Activated naive CD8-positive, alpha-beta T cell treated with anti-CD3 and anti-CD28 coated beads for 36 hours (primary cell): ENCODE measurements at regions not wholly inside any gene's neighbourhood (a gene's known extent, or its start where the extent isn't known, plus 50 kb on each side); places are given as distances from the start of the nearest gene placed in this dataset.

ENCODE experiments used
- DNase-seq: peaks from one replicate; pipeline ENCODE4 v3.0.0; 2021
- H3K27ac Mint-ChIP-seq: one replicate; pipeline ENCODE4 v1.8.0; 2022; ENCODE audit warnings: mild to moderate bottlenecking, moderate library complexity, mixed read lengths
- H3K27me3 Mint-ChIP-seq: one replicate; pipeline ENCODE4 v1.8.0; 2022; ENCODE audit warnings: mild to moderate bottlenecking, mixed read lengths
- H3K36me3 Mint-ChIP-seq: one replicate; pipeline ENCODE4 v1.8.0; 2021; ENCODE audit warnings: mild to moderate bottlenecking, mixed read lengths
- H3K4me1 Mint-ChIP-seq: one replicate; pipeline ENCODE4 v1.8.0; 2021; ENCODE audit warnings: mixed read lengths
- H3K4me3 Mint-ChIP-seq: one replicate; pipeline ENCODE4 v1.8.0; 2022; ENCODE audit warnings: mild to moderate bottlenecking, moderate library complexity, mixed read lengths
- H3K9me3 Mint-ChIP-seq: one replicate; pipeline ENCODE4 v1.8.0; 2022; ENCODE audit warnings: mixed read lengths

- no peak overlapping the region for H3K27ac Mint-ChIP-seq
- H3K4me3 Mint-ChIP-seq, result no peak overlapping the region
- H3K27me3 Mint-ChIP-seq, result no peaks in the 10 kb centered on the region
- H3K9me3 Mint-ChIP-seq, result no peaks in the 10 kb centered on the region
- H3K36me3 Mint-ChIP-seq, result no peaks in the 10 kb centered on the region
- no peaks in the 10 kb centered on the region for H3K4me1 Mint-ChIP-seq
- no peak for DNase-seq
Observed at GRCh38 chr17:70863436-70864248, 694.3 kb downstream of the KCNJ2 start.

GRCh38 chr17:70865993-70866804 is 696.9 kb downstream of the KCNJ2 start:
- Mint-ChIP-seq H3K27ac (no peak overlapping the region), H3K4me3 (no peak overlapping the region), H3K36me3 (no peaks in the 10 kb centered on the region), H3K4me1 (no peaks in the 10 kb centered on the region), H3K27me3 (no peaks in the 10 kb centered on the region), H3K9me3 (no peaks in the 10 kb centered on the region)
- DNase-seq, result no peak

GRCh38 chr17:70868149-70868548 is 698.8 kb downstream of the KCNJ2 start:
- Mint-ChIP-seq H3K9me3 (peaks cover 3% of the 10 kb centered on the region), H3K27me3 (no peaks in the 10 kb centered on the region), H3K36me3 (no peaks in the 10 kb centered on the region), H3K27ac (no peak overlapping the region), H3K4me3 (no peak overlapping the region), H3K4me1 (no peaks in the 10 kb centered on the region)
- DNase-seq, result no peak

DNA sequence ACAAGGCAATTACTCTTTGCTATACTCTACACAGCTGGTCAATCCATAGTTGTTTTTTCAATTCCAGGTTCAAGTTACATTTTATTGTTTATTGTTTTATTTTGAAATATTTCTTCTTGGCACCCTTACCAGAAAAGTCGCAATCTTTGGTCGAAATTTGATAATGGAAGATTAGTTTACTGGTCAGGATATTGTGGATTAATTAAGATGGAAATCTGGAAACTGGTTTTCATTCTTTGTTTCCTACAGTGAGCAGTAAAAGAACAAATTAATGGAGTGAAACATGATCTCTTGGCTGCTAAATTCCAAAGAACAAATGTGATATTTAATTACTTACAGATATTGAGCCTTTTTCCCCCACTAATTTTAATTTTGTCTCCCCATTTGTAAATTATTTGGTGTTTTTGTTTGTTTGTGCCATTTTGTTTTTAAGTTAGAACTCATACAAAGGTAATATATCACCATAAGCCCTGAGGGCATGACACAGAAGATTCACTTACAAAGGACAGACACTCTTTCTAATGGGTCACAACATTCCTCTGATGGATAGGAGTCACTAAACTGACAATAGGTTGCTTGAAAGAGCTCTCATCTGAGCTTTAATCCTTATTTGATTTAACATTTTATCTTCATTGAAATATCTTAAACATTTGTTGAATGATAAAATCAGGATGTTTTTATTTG is 700.2 kb downstream of the KCNJ2 start:
- Mint-ChIP-seq H3K4me3 (no peak overlapping the region), H3K27ac (no peak overlapping the region), H3K27me3 (no peaks in the 10 kb centered on the region), H3K4me1 (no peaks in the 10 kb centered on the region), H3K36me3 (no peaks in the 10 kb centered on the region), H3K9me3 (peaks cover 3% of the 10 kb centered on the region)
- DNase-seq, result no peak

- Mint-ChIP-seq H3K4me3 (no peak overlapping the region), H3K27ac (no peak overlapping the region), H3K9me3 (peaks cover 3% of the 10 kb centered on the region), H3K36me3 (no peaks in the 10 kb centered on the region), H3K4me1 (no peaks in the 10 kb centered on the region), H3K27me3 (no peaks in the 10 kb centered on the region)
- DNase-seq, result no peak
Observed at GRCh38 chr17:70871180-70871818, 702.0 kb downstream of the KCNJ2 start.

DNA sequence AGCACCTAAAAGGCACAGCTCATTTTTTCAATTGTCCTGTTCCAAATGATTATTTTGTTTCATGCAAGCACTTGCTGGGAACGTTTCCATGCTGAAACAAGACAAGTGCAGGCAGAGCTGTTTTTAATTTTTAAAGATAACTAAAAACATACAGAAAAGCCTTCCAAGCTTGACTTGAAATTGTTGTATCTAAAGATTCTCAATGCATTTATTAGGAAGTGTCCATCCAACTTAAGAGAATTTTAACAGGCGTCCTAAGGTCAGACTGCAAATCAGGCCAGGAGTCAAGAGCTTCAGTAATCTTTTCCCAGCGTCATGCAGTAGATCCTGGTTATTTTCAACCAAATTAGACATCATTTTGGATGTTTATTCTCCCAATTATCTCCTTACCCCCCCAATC is 702.8 kb downstream of the KCNJ2 start:
- no peaks in the 10 kb centered on the region for H3K27me3 Mint-ChIP-seq
- no peak for DNase-seq
- peaks cover 3% of the 10 kb centered on the region for H3K9me3 Mint-ChIP-seq
- no peaks in the 10 kb centered on the region for H3K4me1 Mint-ChIP-seq
- no peak overlapping the region for H3K27ac Mint-ChIP-seq
- H3K4me3 Mint-ChIP-seq, result no peak overlapping the region
- H3K36me3 Mint-ChIP-seq, result no peaks in the 10 kb centered on the region

GRCh38 chr17:70875729-70876310 is 706.5 kb downstream of the KCNJ2 start:
- peaks cover 3% of the 10 kb centered on the region for H3K9me3 Mint-ChIP-seq
- DNase-seq, result no peak
- no peaks in the 10 kb centered on the region for H3K27me3 Mint-ChIP-seq
- no peaks in the 10 kb centered on the region for H3K4me1 Mint-ChIP-seq
- no peak overlapping the region for H3K27ac Mint-ChIP-seq
- no peaks in the 10 kb centered on the region for H3K36me3 Mint-ChIP-seq
- H3K4me3 Mint-ChIP-seq, result no peak overlapping the region

- no peak for DNase-seq
- Mint-ChIP-seq H3K36me3 (no peaks in the 10 kb centered on the region), H3K9me3 (peaks cover 5% of the 10 kb centered on the region), H3K4me1 (no peaks in the 10 kb centered on the region), H3K27me3 (no peaks in the 10 kb centered on the region), H3K27ac (no peak overlapping the region), H3K4me3 (no peak overlapping the region)
Observed at GRCh38 chr17:70878879-70879278, 709.5 kb downstream of the KCNJ2 start.

DNA sequence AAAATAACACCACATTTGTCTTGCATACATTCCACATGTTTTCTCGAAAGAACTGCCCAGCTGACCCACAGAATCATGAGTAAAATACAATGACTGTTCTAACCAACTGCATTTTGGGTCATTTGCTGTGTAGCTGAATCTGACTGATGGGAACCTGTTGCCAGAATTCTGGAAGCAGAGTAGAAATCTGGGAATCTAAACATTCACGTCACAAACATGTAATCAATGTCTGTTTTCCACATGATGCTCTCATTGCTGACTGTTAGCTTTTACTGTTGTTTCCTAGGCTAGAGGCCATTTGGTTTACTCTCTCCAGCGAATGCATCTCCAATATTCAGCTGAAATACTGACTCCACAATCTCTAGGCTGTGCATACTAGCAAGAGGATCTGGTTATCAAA is 710.1 kb downstream of the KCNJ2 start:
- H3K9me3 Mint-ChIP-seq, result peaks cover 5% of the 10 kb centered on the region
- no peak overlapping the region for H3K27ac Mint-ChIP-seq
- DNase-seq, result no peak
- H3K27me3 Mint-ChIP-seq, result no peaks in the 10 kb centered on the region
- no peak overlapping the region for H3K4me3 Mint-ChIP-seq
- no peaks in the 10 kb centered on the region for H3K4me1 Mint-ChIP-seq
- H3K36me3 Mint-ChIP-seq, result no peaks in the 10 kb centered on the region

GRCh38 chr17:70881093-70881492 is 711.8 kb downstream of the KCNJ2 start:
- H3K27ac Mint-ChIP-seq, result no peak overlapping the region
- H3K36me3 Mint-ChIP-seq, result no peaks in the 10 kb centered on the region
- H3K9me3 Mint-ChIP-seq, result peaks cover 5% of the 10 kb centered on the region
- no peak overlapping the region for H3K4me3 Mint-ChIP-seq
- H3K4me1 Mint-ChIP-seq, result no peaks in the 10 kb centered on the region
- no peak for DNase-seq
- no peaks in the 10 kb centered on the region for H3K27me3 Mint-ChIP-seq

DNA sequence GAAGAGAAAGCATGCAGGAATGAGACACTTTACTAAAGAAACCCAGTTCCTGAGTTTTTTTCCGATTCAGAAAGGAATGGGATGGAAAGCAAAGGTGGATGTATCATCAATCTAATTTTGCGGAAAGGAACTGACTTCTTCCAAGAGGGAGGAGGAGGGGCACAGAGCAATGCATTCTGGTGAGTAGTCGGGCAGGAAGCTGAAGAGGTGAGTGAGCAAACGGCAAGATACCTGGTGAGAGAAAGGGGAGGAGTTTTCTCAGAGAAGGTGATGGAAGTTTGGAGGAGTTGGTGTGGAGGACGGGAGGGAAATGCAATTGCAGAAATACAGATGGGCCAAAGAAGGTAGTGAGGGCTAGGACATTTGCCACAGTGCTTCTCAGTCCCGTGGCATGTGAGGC is 713.2 kb downstream of the KCNJ2 start:
- Mint-ChIP-seq H3K27ac (no peak overlapping the region), H3K9me3 (peaks cover 5% of the 10 kb centered on the region), H3K4me1 (no peaks in the 10 kb centered on the region), H3K36me3 (no peaks in the 10 kb centered on the region), H3K27me3 (no peaks in the 10 kb centered on the region), H3K4me3 (no peak overlapping the region)
- DNase-seq, result no peak

- Mint-ChIP-seq H3K4me1 (no peaks in the 10 kb centered on the region), H3K4me3 (no peak overlapping the region), H3K9me3 (peaks cover 6% of the 10 kb centered on the region), H3K27ac (no peak overlapping the region), H3K36me3 (no peaks in the 10 kb centered on the region), H3K27me3 (peaks cover 4% of the 10 kb centered on the region)
- DNase-seq, result no peak
Observed at GRCh38 chr17:70886648-70887047, 717.3 kb downstream of the KCNJ2 start.

GRCh38 chr17:70888324-70888723 is 719.0 kb downstream of the KCNJ2 start:
- Mint-ChIP-seq H3K27ac (no peak overlapping the region), H3K9me3 (peaks cover 5% of the 10 kb centered on the region), H3K36me3 (no peaks in the 10 kb centered on the region), H3K27me3 (peaks cover 4% of the 10 kb centered on the region), H3K4me3 (no peak overlapping the region), H3K4me1 (no peaks in the 10 kb centered on the region)
- DNase-seq, result no peak

DNA sequence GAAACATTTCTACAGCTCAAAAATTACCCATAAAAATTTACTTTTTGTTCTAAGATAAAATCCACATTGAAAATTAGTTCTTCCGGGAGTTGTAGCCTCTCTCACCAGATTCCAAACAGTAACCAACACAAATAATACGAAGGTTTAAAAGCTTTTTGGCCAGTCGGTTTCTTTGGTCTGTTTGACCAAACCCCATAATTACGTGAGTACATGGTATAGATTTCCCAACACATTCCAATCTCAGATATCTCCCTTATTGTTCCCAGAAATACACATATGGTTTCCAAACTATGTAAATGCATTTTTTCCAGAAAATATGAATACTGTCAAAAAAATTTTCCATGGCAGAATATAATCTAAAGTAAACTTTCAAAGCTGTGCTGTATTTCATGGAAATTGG is 722.0 kb downstream of the KCNJ2 start:
- Mint-ChIP-seq H3K9me3 (peaks cover 5% of the 10 kb centered on the region), H3K4me1 (no peaks in the 10 kb centered on the region), H3K27ac (no peak overlapping the region), H3K4me3 (no peak overlapping the region), H3K36me3 (no peaks in the 10 kb centered on the region), H3K27me3 (peaks cover 4% of the 10 kb centered on the region)
- no peak for DNase-seq

- no peaks in the 10 kb centered on the region for H3K36me3 Mint-ChIP-seq
- H3K27ac Mint-ChIP-seq, result no peak overlapping the region
- no peak overlapping the region for H3K4me3 Mint-ChIP-seq
- peaks cover 4% of the 10 kb centered on the region for H3K27me3 Mint-ChIP-seq
- H3K9me3 Mint-ChIP-seq, result peaks cover 5% of the 10 kb centered on the region
- no peaks in the 10 kb centered on the region for H3K4me1 Mint-ChIP-seq
- no peak for DNase-seq
Observed at GRCh38 chr17:70892527-70892926, 723.2 kb downstream of the KCNJ2 start.
